IMR-90 (cell line): ENCODE measurements at regions not wholly inside any gene's neighbourhood (a gene's known extent, or its start where the extent isn't known, plus 50 kb on each side); places are given as distances from the start of the nearest gene placed in this dataset.

Source experiments
- ATAC-seq: fragments of 200-7000 bp; cut with Tn5 transposase; 2 replicates; pipeline ENCODE4 v1.9.1; 2020; ENCODE audit warnings: low read depth, mild to moderate bottlenecking, moderate library complexity
- BruUV-seq: library from RNA; stranded (reverse); fragments of 400-500 nt; replicated peaks from 2 replicates; lab custom pipeline; 2021; lab: Mats Ljungman, UMichigan
- CTCF ChIA-PET: fragments of 300-600 bp; formaldehyde crosslinking; extraction: SDS; loops from one replicate; lab custom pipeline; 2021; ENCODE audit warnings: antibody characterized with exemption; lab: Yijun Ruan, JAX
- POLR2A ChIA-PET: fragments of 300-600 bp; sonication (Branson Sonifier 250); formaldehyde crosslinking; loops from one replicate; lab custom pipeline; 2022; ENCODE audit warnings: antibody characterized with exemption; ENCODE audit not compliant: unreplicated experiment; lab: Charles Lee
- DNase-seq: peaks from one replicate; pipeline ENCODE4 v3.0.0; 2013
- H2AFZ ChIP-seq: replicated peaks from 2 replicates; pipeline ENCODE3; 2013; ENCODE audit warnings: low read length, mild to moderate bottlenecking; ENCODE audit not compliant: poor library complexity
- H2AK5ac ChIP-seq: 2 replicates; pipeline ENCODE4 v1.6.1; 2013; ENCODE audit warnings: low read depth, low read length, inconsistent platforms
- H2AK9ac ChIP-seq: replicated peaks from 2 replicates; pipeline ENCODE3; 2013; ENCODE audit warnings: mild to moderate bottlenecking, low read depth, low read length, moderate library complexity; ENCODE audit not compliant: poor library complexity
- H2BK120ac ChIP-seq: 2 replicates; pipeline ENCODE4 v1.6.1; 2013; ENCODE audit warnings: low read depth, low read length, inconsistent platforms
- H2BK15ac ChIP-seq: 3 replicates; pipeline ENCODE4 v1.6.1; 2013; ENCODE audit warnings: low read depth, low read length, inconsistent platforms
- H2BK20ac ChIP-seq: 2 replicates; pipeline ENCODE4 v1.6.1; 2013; ENCODE audit warnings: low read depth, mild to moderate bottlenecking, inconsistent platforms, low read length, moderate library complexity
- H2BK5ac ChIP-seq: 2 replicates; pipeline ENCODE4 v1.6.1; 2013; ENCODE audit warnings: mild to moderate bottlenecking, low read depth, low read length, inconsistent platforms; ENCODE audit not compliant: poor library complexity, severe bottlenecking
- H3K14ac ChIP-seq: replicated peaks from 2 replicates; pipeline ENCODE4 v1.6.1; 2013; ENCODE audit warnings: low read depth, low read length, inconsistent platforms
- H3K18ac ChIP-seq: 2 replicates; pipeline ENCODE4 v1.6.1; 2013; ENCODE audit warnings: low read depth, low read length, control low read depth
- H3K23ac ChIP-seq: 2 replicates; pipeline ENCODE4 v1.6.1; 2013; ENCODE audit warnings: low read depth, low read length, inconsistent platforms
- H3K27ac ChIP-seq: 2 replicates; pipeline ENCODE4 v1.5.1; 2013; ENCODE audit warnings: mild to moderate bottlenecking, control low read depth, low read length; ENCODE audit not compliant: insufficient read depth
- H3K27me3 ChIP-seq: 2 replicates; pipeline ENCODE4 v1.6.1; 2013; ENCODE audit warnings: low read length; ENCODE audit not compliant: control insufficient read depth, insufficient read depth
- H3K36me3 ChIP-seq: 2 replicates; pipeline ENCODE4 v1.6.1; 2013; ENCODE audit warnings: low read length, mixed read lengths; ENCODE audit not compliant: control insufficient read depth, insufficient read depth
- H3K4ac ChIP-seq: 2 replicates; pipeline ENCODE4 v1.6.1; 2013; ENCODE audit warnings: low read depth, low read length, inconsistent platforms
- H3K4me1 ChIP-seq: 2 replicates; pipeline ENCODE4 v1.6.1; 2013; ENCODE audit warnings: low read length, mixed read lengths; ENCODE audit not compliant: control insufficient read depth, insufficient read depth
- H3K4me2 ChIP-seq: 2 replicates; pipeline ENCODE4 v1.6.1; 2013; ENCODE audit warnings: low read depth, mild to moderate bottlenecking, control low read depth, low read length, moderate library complexity
- H3K4me3 ChIP-seq: 2 replicates; pipeline ENCODE4 v1.5.1; 2013; ENCODE audit warnings: low read depth, mild to moderate bottlenecking, control low read depth, low read length, moderate library complexity; ENCODE audit not compliant: insufficient read depth
- H3K56ac ChIP-seq: 2 replicates; pipeline ENCODE4 v1.6.1; 2013; ENCODE audit warnings: low read length, inconsistent platforms; ENCODE audit not compliant: insufficient read depth; ENCODE audit errors: extremely low read depth
- H3K79me1 ChIP-seq, 2 experiments: 2 replicates each; pipeline ENCODE4 v1.6.1; 2013; ENCODE audit warnings: low read length in 2 of 2, inconsistent platforms in 1 of 2, low read depth in 1 of 2
- H3K9ac ChIP-seq: 2 replicates; pipeline ENCODE4 v1.6.1; 2013; ENCODE audit warnings: low read depth, low read length, control low read depth
- H3K9me1 ChIP-seq: 2 replicates; pipeline ENCODE4 v1.6.1; 2013; ENCODE audit warnings: low read length, inconsistent platforms; ENCODE audit not compliant: insufficient read depth
- H3K9me3 ChIP-seq: 2 replicates; pipeline ENCODE4 v1.6.1; 2013; ENCODE audit warnings: low read length; ENCODE audit not compliant: control insufficient read depth, insufficient read depth
- H4K20me1 ChIP-seq: 2 replicates; pipeline ENCODE4 v1.6.1; 2013; ENCODE audit warnings: low read length, inconsistent platforms; ENCODE audit not compliant: insufficient read depth
- H4K5ac ChIP-seq: 2 replicates; pipeline ENCODE4 v1.6.1; 2013; ENCODE audit warnings: mild to moderate bottlenecking, low read depth, low read length, control low read depth
- H4K8ac ChIP-seq, 2 experiments: 2 replicates each; pipeline ENCODE4 v1.6.1; 2013; ENCODE audit warnings: low read depth in 2 of 2, low read length in 2 of 2, control low read depth in 1 of 2, inconsistent platforms in 1 of 2
- H4K91ac ChIP-seq: 2 replicates; pipeline ENCODE4 v1.6.1; 2013; ENCODE audit warnings: low read depth, low read length, inconsistent platforms; ENCODE audit not compliant: insufficient read depth
- BHLHE40 ChIP-seq: fragments of 150-350 bp; IDR thresholded peaks from 2 replicates; pipeline ENCODE4 v1.6.1; 2016; ENCODE audit warnings: mild to moderate bottlenecking, low read depth, low read length
- CHD1 ChIP-seq: IDR thresholded peaks from 2 replicates; pipeline ENCODE4 v1.6.1; 2012; ENCODE audit warnings: low read depth, low read length, improper control_type of control experiment
- CTCF ChIP-seq: conservative IDR thresholded peaks from 2 replicates; pipeline ENCODE4 v1.5.1; 2012; ENCODE audit warnings: mild to moderate bottlenecking, low read depth, low read length, improper control_type of control experiment
- ELK1 ChIP-seq: fragments of 150-350 bp; IDR thresholded peaks from 2 replicates; pipeline ENCODE4 v1.6.1; 2016; ENCODE audit warnings: low read depth, mild to moderate bottlenecking, low read length, moderate library complexity, borderline replicate concordance
- MXI1 ChIP-seq: IDR thresholded peaks from 2 replicates; pipeline ENCODE4 v1.6.1; 2012; ENCODE audit warnings: low read depth, mild to moderate bottlenecking, low read length, moderate library complexity, borderline replicate concordance
- POLR2A ChIP-seq: IDR thresholded peaks from 2 replicates; pipeline ENCODE4 v1.6.1; 2012; ENCODE audit warnings: mild to moderate bottlenecking, low read depth, low read length
- RAD21 ChIP-seq: IDR thresholded peaks from 2 replicates; pipeline ENCODE4 v1.6.1; 2012; ENCODE audit warnings: low read length, improper control_type of control experiment
- RFX5 ChIP-seq: IDR thresholded peaks from 2 replicates; pipeline ENCODE4 v1.8.0; 2012; ENCODE audit warnings: low read depth, mild to moderate bottlenecking, low read length, moderate library complexity
- SMC3 ChIP-seq: fragments of 150-350 bp; IDR thresholded peaks from 2 replicates; pipeline ENCODE4 v1.6.1; 2016; ENCODE audit warnings: low read depth, mild to moderate bottlenecking, antibody characterized with exemption, low read length, moderate library complexity
- dilution Hi-C: fragments of 300-500 bp; cut with HindIII; formaldehyde crosslinking; loops from one replicate; pipeline ENCODE4 v1.14.3; 2018; ENCODE audit warnings: low sequenced_read_pairs; ENCODE audit not compliant: unreplicated experiment
- in situ Hi-C: fragments of 300-500 bp; cut with MboI; formaldehyde crosslinking; loops from 3 replicates; pipeline ENCODE4 v1.14.3; 2019; ENCODE audit warnings: low sequenced_read_pairs, inconsistent platforms, mixed read lengths
- intact Hi-C: fragments of 100-400 bp; cut with micrococcal nuclease; formaldehyde crosslinking; loops from 2 replicates; pipeline ENCODE4 v1.10.0; 2022

GRCh38 chr11:115578275-115578674 lies 74.1 kb upstream of the CADM1 start:
- Histone ChIP-seq H3K4ac (no peak overlapping the region), H3K9me3 (no peaks in the 10 kb centered on the region), H2BK20ac (no peak overlapping the region), H2BK5ac (no peak overlapping the region), H3K4me2 (no peak overlapping the region), H3K18ac (no peak overlapping the region), H3K27me3 (peaks cover 7% of the 10 kb centered on the region; the same call in 1 of the 2 replicates), H3K9me1 (no peaks in the 10 kb centered on the region), H3K36me3 (no peaks in the 10 kb centered on the region), H3K27ac (no peak overlapping the region), H3K9ac (no peak overlapping the region), H3K23ac (no peak overlapping the region), H2BK15ac (no peak overlapping the region), H4K5ac (no peak overlapping the region), H4K8ac (no peak overlapping the region), H2AFZ (no peak overlapping the region), H2AK9ac (no peak overlapping the region), H4K91ac (no peak overlapping the region), H3K56ac (no peak overlapping the region), H3K79me1 (no peaks in the 10 kb centered on the region), H3K4me3 (no peak overlapping the region), H3K14ac (no peak overlapping the region), H2BK120ac (no peak overlapping the region), H4K20me1 (no peaks in the 10 kb centered on the region), H2AK5ac (no peak overlapping the region), H3K4me1 (peaks cover 1% of the 10 kb centered on the region; the same call in 1 of the 2 replicates)
- intact Hi-C loops, result no loop called here
- TF ChIP-seq POLR2A (no peak), BHLHE40 (no peak), CHD1 (no peak), ELK1 (no peak), MXI1 (no peak), SMC3 (no peak), CTCF (no peak), RFX5 (no peak), RAD21 (no peak)
- in situ Hi-C loops, result no loop called here
- dilution Hi-C loops, result no loop called here
- POLR2A ChIA-PET, result no interaction called here
- CTCF ChIA-PET, result no interaction called here
- DNase-seq, result no peak
- no TSS peak for BruUV-seq
- no peak for ATAC-seq
